ENCODE measurements at regions not wholly inside any gene's neighbourhood (a gene's known extent, or its start where the extent isn't known, plus 50 kb on each side); places are given as distances from the start of the nearest gene placed in this dataset.

DNA sequence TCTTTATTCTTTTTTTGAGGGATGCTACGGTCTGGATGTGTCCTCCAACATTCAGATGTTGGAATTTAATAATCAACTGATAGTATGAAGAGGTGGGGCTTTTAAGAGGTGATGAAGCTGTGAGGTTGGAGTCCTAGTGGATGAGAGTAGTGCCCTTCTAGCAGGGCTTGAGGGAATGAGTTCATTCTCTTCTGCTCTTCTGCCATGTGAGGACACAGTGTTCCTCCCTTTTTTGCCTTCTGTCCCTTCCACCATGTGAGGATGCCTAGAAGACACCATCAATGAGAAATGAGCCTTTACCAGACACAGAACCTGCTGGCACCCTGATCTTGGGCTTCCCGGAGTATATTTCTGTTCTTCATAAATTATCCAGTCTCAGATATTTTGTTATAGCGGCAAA is 82.1 kb upstream of the MLIP start:
- BruUV-seq (replicated peaks) = no TSS peak
- Mint-ChIP-seq H3K27ac (ENCODE audit: unreplicated experiment) (no peak overlapping the region), H3K36me3 (ENCODE audit: insufficient read depth, unreplicated experiment) (no peaks in the 10 kb centered on the region), H3K4me1 (ENCODE audit: low read depth, unreplicated experiment) (no peaks in the 10 kb centered on the region), H3K9me3 (ENCODE audit: low read depth, unreplicated experiment) (no peaks in the 10 kb centered on the region), H3K4me3 (ENCODE audit: low read depth, unreplicated experiment) (no peak overlapping the region), H3K27me3 (ENCODE audit: unreplicated experiment) (no peaks in the 10 kb centered on the region)
- CTCF ChIA-PET = no interaction called here
- TF ChIP-seq, protein P1, sequence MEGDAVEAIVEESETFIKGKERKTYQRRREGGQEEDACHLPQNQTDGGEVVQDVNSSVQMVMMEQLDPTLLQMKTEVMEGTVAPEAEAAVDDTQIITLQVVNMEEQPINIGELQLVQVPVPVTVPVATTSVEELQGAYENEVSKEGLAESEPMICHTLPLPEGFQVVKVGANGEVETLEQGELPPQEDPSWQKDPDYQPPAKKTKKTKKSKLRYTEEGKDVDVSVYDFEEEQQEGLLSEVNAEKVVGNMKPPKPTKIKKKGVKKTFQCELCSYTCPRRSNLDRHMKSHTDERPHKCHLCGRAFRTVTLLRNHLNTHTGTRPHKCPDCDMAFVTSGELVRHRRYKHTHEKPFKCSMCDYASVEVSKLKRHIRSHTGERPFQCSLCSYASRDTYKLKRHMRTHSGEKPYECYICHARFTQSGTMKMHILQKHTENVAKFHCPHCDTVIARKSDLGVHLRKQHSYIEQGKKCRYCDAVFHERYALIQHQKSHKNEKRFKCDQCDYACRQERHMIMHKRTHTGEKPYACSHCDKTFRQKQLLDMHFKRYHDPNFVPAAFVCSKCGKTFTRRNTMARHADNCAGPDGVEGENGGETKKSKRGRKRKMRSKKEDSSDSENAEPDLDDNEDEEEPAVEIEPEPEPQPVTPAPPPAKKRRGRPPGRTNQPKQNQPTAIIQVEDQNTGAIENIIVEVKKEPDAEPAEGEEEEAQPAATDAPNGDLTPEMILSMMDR (IDR thresholded peaks at IDR 0.05; ENCODE audit: unreplicated experiment) = no peak
- intact Hi-C loops (cut with micrococcal nuclease; ENCODE audit: unreplicated experiment) = no loop called here
- DNase-seq = no peak

DNA sequence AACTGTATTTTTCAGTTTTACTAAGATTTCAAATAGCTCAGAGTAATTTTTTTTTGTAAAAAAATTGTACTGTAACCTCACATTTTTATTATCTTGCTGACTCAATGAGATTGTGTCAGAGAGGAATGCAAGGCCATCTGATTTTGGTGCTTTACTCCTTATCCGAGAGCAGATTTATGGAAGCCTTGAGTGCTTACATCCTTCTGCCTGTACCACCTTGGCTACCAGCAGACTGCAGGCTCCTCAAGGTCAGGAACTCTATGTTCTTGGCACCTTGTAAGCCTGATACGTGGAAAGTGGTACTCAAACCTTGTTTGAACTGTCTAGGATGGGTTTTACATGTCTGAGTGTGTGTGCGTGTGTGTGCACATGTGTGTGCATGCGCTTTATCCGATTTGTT is 80.1 kb upstream of the MLIP start:
- no peaks in the 10 kb centered on the region for H3K4me1 Mint-ChIP-seq (ENCODE audit: low read depth, unreplicated experiment)
- no peak overlapping the region for H3K4me3 Mint-ChIP-seq (ENCODE audit: low read depth, unreplicated experiment)
- intact Hi-C loops (cut with micrococcal nuclease; ENCODE audit: unreplicated experiment) = no loop called here
- no peaks in the 10 kb centered on the region for H3K27me3 Mint-ChIP-seq (ENCODE audit: unreplicated experiment)
- H3K27ac Mint-ChIP-seq (ENCODE audit: unreplicated experiment) = no peak overlapping the region
- CTCF ChIA-PET = interaction anchor here (1.0 kb wide), 1 partner anchor 10 kb away, joined by 3 read pairs; no protein-coding TSS in a partner anchor
- TF ChIP-seq, protein P1 (IDR thresholded peaks at IDR 0.05; ENCODE audit: unreplicated experiment) = no peak
- DNase-seq = no peak
- BruUV-seq (replicated peaks) = no TSS peak
- no peaks in the 10 kb centered on the region for H3K36me3 Mint-ChIP-seq (ENCODE audit: insufficient read depth, unreplicated experiment)
- no peaks in the 10 kb centered on the region for H3K9me3 Mint-ChIP-seq (ENCODE audit: low read depth, unreplicated experiment)

DNA sequence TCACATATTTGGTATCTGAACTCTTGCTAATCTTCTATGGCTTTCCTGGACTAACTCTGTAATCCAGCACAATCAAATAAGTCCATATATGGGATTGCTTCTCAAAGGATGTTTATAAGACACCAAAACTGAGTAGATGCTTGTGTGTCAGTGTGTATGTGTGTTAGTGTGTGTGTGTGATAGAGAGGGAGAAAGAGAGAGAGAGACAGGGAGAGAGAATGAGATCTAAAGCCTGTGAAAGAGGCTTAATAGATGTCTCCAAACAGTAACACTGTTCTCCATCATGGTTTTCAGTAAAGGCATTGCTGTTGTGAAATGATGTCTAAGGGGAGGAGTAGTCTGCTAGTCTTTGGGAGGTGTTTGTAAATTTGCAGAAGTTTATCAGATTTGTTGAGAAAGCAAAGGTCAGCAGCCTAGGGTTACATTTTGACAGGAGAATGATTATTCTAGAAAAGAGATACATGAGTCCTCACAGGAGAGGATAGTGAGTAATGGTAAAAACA is 73.9 kb upstream of the MLIP start:
- H3K27me3 Mint-ChIP-seq (ENCODE audit: unreplicated experiment) = no peaks in the 10 kb centered on the region
- peaks cover 9% of the 10 kb centered on the region for H3K4me1 Mint-ChIP-seq (ENCODE audit: low read depth, unreplicated experiment)
- no peak overlapping the region for H3K4me3 Mint-ChIP-seq (ENCODE audit: low read depth, unreplicated experiment)
- H3K27ac Mint-ChIP-seq (ENCODE audit: unreplicated experiment) = no peak overlapping the region
- BruUV-seq (replicated peaks) = no TSS peak
- no peaks in the 10 kb centered on the region for H3K36me3 Mint-ChIP-seq (ENCODE audit: insufficient read depth, unreplicated experiment)
- CTCF ChIA-PET = no interaction called here
- TF ChIP-seq, protein P1 (IDR thresholded peaks at IDR 0.05; ENCODE audit: unreplicated experiment) = no peak
- H3K9me3 Mint-ChIP-seq (ENCODE audit: low read depth, unreplicated experiment) = peaks cover 2% of the 10 kb centered on the region
- no peak for DNase-seq
- intact Hi-C loops (cut with micrococcal nuclease; ENCODE audit: unreplicated experiment) = no loop called here

DNA sequence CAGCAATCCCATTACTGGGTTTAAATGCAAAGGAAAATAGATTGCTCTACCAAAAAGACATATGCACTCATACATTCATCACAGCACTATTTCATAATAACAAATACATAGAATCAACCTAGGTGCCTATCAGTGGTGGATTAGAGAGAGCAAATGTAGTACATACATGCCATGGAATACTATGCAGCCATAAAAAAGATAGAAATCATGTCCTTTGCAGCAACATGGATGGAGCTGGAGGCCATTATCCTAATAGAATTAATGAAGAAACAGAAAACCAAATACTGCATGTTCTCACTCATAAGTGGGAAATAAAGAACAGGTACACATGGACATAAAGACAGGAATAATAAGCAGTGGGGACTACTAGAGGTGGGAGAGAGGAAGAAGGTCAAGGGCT is 70.7 kb upstream of the MLIP start:
- no TSS peak for BruUV-seq (replicated peaks)
- Mint-ChIP-seq H3K4me1 (ENCODE audit: low read depth, unreplicated experiment) (peaks cover 9% of the 10 kb centered on the region), H3K27ac (ENCODE audit: unreplicated experiment) (no peak overlapping the region), H3K36me3 (ENCODE audit: insufficient read depth, unreplicated experiment) (no peaks in the 10 kb centered on the region), H3K27me3 (ENCODE audit: unreplicated experiment) (no peaks in the 10 kb centered on the region), H3K9me3 (ENCODE audit: low read depth, unreplicated experiment) (peaks cover 2% of the 10 kb centered on the region), H3K4me3 (ENCODE audit: low read depth, unreplicated experiment) (no peak overlapping the region)
- intact Hi-C loops (cut with micrococcal nuclease; ENCODE audit: unreplicated experiment) = no loop called here
- CTCF ChIA-PET = no interaction called here
- TF ChIP-seq, protein P1 (IDR thresholded peaks at IDR 0.05; ENCODE audit: unreplicated experiment) = no peak
- no peak for DNase-seq

Measured in Calu3 (cell line).